Jurkat, Clone E6-1 (cell line): ENCODE measurements at regions not wholly inside any gene's neighbourhood (a gene's known extent, or its start where the extent isn't known, plus 50 kb on each side); places are given as distances from the start of the nearest gene placed in this dataset.
A peak's percentile ranks its signal among the peaks of the same experiment; 100 is the strongest.
"Not testable (repeated sequence)": the region's sequence is repeated elsewhere in the genome, so short reads cannot be mapped to it uniquely, and the experiment has no call there.

ENCODE experiments used
- DNase-seq: peaks from one replicate; pipeline ENCODE4 v3.0.0-alpha.2; 2011; ENCODE audit warnings: low read depth, low spot score
- H3K4me3 ChIP-seq: 2 replicates; pipeline ENCODE4 v1.5.1; 2011; ENCODE audit warnings: mild to moderate bottlenecking, low read length, control low read depth, moderate library complexity

DNA sequence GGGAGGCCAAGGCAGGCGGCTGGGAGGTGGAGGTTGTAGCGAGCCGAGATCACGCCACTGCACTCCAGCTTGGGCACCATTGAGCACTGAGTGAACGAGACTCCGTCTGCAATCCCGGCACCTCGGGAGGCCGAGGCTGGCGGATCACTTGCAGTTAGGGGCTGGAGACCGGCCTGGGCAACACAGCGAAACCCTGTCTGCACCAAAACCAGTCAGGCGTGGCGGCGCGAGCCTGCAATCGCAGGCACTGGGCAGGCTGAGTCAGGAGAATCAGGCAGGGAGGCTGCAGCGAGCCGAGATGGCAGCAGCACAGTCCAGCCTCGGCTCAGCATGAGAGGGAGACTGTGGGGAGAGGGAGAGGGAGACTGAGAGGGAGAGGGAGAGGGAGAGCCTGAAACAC is 126.0 kb upstream of the PTPRG start:
- DNase-seq, H3K4me3 ChIP-seq: not testable (repeated sequence)

DNA sequence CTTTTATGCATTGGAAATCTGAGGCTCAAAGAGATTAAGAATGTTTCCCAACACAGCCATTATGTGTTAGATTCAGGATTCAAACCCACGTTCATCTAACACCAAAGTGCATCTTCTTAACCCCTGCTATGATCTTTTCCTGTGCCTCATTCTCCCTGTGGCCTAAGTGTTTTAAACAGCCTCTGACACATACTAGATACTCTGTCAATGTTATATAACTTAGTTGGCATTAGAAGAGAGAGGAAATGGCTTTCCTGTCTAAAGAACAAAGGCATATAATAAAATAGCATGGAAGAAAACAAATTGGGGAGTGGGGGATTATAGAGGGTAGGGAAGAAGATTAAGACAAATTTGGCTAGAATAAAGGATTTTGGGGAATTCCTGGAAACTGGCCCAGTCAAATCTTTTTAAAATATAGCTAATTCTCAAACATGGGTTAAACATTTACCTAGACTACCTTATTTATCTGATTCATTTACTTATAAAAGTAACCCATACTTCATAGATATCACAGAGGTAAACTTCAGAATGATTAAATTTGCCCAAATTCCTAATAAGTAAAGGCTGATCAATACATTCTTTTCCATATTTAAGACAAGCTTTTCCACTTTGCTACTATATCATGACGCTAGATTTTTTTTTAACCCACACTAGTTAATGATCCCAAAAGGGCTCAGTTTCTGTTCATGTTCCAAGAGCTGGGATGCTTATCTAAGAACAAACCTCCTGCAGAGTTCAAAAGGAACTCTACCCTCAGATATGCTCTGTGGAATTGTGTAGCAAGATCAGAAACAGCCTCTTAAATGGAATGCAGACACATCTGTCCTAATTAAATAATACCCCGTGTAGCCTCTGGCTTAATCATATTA is 122.9 kb upstream of the PTPRG start:
- no peak for DNase-seq
- no peak overlapping the region for H3K4me3 ChIP-seq

DNA sequence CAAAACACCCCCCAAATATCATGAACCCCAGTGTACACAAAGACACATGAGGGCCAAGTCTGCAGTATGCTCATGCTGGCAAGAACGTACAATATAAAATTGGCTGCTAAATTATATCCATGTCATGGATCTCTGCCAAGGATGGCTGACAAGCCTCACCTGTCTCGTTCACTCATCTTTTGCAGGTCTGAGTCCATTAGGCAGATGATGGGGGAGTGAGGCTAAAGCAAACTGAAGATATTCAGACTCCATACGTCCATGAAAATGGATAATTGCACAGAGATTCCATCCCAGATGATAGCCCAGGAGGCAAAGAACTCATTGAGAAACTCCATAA is 122.3 kb upstream of the PTPRG start:
- DNase-seq: no peak

DNA sequence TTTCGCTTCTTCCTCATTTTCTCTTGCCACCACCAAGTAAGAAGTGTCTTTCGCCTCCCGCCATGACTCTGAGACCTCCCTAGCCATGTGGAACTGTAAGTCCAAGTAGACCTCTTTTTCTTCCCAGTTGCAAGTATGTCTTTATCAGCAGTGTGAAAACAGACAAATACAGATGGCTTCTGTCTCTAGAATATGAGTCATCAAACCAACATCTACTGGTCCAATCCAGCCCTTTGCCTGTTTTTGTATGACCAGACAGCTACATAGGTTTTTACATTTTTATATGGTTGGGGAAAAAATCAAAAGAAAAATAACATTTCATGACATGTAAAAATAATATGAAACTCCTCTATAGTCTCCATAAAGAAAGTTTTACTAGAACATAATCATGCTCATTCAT is 118.7 kb upstream of the PTPRG start:
- DNase-seq: no peak
- no peak overlapping the region for H3K4me3 ChIP-seq

More for the DNA sequence above, 122.3 kb upstream of the PTPRG start:
- H3K4me3 ChIP-seq: no peak overlapping the region

DNA sequence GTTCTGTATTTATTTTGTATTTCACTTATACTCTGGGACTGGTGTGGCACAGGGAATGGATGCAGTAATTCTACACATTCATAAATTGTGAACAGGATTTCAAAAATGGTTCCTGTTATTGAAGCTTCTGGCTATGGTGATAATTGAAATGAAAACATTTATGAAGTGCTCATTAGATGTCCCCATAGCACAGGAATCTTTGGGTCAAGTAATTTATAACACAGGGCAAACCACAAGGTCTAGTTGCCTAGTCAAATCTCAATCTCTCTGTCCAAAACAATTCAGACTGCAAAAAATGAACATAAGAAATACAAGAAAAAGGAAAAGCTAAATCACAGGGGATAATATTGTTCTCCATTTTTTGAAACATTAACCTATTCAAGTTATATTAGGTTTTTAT is 117.5 kb upstream of the PTPRG start:
- no peak overlapping the region for H3K4me3 ChIP-seq
- DNase-seq: no peak

DNA sequence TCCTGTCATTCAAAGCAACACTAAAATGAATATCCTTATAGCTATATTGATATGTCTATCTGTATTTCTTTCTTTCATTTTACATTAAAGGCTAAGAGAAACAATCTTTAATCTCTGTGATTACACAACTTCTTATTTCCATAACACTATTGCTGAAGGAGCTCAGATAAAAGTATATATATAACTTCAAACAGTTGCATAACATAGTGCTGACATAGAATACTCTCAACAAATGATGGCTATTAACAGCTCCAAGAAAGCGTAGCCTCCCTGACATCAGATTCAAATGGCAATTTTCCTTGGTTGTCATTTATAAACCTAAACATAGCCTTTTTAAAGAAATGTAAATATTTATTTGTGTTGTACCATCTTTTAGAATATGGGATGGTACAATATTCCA is 116.6 kb upstream of the PTPRG start:
- DNase-seq: no peak
- no peak overlapping the region for H3K4me3 ChIP-seq

DNA sequence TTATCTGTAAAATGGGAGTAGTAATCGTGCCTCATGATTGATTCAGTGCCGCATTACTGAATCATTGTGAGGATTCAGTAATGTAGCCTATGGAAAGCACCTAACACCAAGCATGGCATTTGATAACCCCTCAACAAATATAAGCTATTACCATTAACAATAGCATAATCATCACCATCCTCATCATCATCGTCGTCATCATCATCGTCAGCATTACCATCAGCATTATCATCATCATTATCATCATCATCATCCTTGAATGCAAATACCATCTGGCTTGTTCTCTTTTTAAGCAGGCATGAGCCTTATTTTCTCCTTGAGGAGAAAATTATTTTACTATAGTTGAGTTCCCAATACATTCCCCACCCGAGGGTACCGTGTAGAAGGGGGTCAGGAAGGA is 115.4 kb upstream of the PTPRG start:
- H3K4me3 ChIP-seq: no peak overlapping the region
- DNase-seq: no peak

DNA sequence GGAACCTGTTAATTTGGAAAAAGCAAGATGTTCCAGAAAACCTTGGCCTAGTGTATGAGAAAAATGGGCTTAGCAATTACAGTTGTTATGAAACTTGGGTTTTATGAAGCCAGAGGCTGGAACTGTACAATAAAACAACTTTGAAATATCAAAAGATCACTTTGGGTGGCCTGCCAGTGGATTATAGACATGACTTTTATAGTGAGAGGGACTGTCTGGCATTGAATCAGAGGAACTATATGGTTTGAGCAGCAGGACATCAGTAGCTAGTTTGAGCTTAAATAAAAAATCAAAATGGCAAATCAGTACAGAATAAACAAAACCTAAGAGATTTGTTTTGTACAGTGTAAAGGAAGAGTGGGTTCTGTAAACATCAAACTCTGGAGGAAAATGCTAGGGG is 115.0 kb upstream of the PTPRG start:
- DNase-seq: no peak
- no peak overlapping the region for H3K4me3 ChIP-seq

DNA sequence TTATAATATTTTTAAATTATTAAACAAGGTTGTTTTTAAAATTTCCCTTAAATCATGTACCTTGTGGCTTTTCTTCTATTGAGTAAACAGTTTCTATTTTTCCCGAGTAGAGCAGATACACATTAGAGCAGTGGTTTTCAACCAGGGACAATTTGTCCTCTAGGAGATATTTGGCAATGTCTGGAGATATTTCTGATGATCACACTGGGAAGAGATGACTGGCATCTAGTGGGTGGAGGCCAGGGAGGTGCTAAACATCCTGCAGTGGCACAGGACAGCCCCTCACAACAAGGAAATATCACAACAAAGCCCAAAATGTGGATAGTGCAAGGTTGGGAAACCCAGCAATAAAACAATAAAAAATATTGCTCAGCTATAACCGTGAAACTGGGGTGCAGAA is 113.0 kb upstream of the PTPRG start:
- no peak for DNase-seq
- H3K4me3 ChIP-seq: no peak overlapping the region

DNA sequence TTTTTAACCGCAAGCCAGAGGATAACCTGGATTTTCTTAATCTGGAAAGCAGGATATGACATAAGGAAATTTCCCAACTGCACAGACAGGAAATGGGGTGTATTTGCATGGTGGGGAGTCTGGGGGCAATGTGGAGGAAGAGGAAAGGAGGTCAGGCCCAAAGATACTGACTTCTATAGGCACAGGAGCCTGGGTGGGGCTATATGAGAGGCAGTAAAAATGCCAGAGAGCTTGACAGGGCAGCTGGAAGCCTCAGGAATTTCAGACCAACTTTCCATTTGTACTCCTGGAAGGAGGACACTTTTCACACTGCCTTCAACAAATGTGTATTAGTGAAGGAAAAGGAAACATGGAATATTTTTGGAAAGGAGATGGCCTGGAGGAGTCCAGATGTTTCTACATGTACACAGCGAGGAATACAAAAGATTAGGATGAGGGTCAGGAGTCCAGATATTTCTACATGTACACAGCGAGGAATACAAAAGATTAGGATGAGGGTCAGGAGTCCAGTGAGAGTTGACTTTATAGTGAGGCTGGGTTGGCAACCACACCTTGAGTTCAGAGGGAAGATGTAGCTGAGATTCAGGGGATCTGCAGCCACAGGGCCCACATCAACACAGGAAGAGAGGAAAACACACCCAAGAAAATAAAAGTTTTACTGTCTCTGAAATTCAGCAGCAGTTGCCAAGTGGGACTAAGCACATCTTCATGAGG is 111.9 kb upstream of the PTPRG start:
- DNase-seq: no peak
- no peak overlapping the region for H3K4me3 ChIP-seq

DNA sequence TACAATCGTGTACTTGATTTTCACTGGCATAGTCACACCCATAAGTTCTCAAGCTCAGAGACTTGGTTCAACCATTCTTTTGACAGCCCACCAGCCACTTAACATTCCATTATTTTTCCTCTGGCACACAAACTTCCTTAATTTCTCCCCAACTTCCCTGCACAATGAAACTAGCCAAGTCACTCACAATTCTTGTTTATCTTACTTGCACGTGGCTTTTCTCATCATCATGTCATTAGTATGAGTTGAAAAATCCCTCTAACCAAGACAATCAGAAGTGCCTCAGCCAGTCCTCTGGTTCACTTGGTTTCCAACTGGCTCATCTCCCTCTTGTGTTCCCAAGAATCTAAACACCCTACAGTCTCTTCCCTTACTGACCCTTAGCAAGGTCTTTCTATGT is 110.5 kb upstream of the PTPRG start:
- H3K4me3 ChIP-seq: no peak overlapping the region
- DNase-seq: no peak

DNA sequence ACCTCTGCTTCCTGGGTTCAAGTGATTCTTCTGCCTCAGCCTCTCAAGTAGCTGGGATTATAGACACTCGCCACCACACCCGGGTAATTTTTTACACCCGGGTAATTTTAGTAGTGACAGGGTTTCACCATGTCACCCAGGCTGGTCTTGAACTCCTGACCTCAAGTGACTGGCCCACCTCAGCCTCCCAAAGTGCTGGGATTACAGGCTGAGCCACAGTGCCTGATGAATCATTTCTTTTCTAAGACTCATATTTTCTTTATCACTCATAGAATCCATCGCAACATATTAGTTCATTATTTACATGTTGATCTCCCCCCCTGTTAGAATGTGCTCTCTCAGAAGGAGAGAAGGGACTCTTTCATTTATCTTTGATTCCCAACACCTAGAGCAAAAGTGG is 109.5 kb upstream of the PTPRG start:
- no peak for DNase-seq
- H3K4me3 ChIP-seq: no peak overlapping the region

DNA sequence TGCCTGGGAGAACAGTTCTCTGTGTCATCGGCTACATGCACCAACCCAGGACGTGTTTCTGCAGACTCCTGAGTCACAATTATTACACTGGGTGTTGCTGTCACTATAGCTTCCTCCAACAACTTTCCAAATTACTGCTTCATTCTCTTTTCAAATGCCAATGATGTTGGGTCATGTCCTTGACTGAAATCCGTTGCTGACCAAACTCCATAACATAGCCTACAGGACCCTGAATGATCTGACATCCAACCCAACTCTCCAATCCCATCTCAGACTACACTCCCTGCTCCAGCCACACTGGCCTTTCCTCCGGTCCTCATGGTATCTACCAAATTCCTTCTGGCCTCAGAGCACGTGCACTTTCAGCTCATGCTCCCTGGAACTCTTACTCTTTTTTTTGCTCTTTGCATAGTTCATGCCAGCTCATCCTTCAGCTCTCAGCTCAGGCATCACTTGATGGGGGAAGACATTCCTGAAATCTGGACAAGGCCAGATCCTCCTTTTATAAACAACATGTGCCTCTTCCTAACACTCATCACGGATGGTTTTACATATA is 108.8 kb upstream of the PTPRG start:
- H3K4me3 ChIP-seq: no peak overlapping the region
- no peak for DNase-seq

DNA sequence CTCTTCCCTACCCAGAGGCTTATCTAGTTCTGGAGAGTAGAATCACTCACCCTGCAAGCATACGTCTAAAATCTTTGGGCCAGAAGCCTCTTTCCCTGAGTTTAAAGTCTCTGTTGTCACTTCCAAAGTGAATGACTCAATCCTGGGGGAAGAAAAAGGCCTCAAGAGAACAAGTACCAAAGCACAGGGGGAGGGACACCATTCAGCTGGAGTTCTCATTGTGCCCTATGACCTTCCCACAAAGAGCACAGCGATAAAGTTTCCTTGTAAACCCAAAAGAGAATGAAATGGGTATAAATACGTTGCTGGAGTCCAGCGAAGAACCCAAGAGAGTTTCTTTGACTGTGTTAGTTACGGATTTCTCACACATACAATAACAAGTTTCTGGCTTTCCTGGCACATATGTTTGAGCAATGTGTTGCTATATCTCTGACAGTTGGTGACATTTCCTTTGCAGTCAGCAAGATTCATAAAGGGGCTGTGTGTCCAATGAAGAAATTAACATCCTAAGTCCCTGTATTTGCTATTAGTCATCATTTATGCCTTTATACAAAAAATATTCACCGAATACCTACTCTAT is 107.3 kb upstream of the PTPRG start:
- no peak overlapping the region for H3K4me3 ChIP-seq
- no peak for DNase-seq

DNA sequence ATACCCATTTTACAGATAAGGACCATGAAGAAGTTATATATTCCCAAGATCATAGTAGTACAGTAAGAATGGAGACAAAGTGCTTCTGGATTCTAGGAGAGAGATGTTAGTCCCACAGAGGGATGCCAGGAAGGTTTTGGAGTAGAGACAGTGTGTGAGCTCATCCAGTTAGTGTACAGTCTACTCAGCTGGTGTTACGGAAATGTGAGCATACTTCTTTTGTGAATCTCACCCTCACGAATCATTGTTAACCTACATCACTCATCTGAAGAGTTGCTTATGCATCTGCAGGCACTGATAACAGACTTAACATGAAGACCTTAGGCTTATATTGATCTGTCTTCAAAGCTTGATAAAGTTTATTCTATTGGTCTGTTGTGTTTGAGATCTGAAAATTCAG is 106.6 kb upstream of the PTPRG start:
- no peak overlapping the region for H3K4me3 ChIP-seq
- DNase-seq: no peak

DNA sequence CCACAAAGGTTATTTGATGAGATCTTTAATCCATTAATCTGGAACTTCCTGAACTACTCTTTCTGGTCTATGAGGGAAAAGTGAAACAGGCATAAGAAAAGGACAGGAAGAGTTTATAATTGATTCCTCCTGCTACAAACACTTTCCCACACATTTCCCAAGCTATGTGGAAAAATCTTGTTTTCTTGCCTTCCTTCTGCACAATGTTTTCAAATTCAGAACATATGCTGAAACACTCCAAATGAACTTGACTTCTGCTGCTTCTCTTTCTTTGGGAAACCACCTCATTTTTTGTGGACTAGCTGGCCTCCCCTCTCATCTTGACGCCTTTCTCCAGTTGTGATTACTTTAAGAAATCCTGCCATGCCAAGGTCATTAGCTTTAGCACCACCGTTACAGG is 100.7 kb upstream of the PTPRG start:
- H3K4me3 ChIP-seq: no peak overlapping the region
- no peak for DNase-seq

DNA sequence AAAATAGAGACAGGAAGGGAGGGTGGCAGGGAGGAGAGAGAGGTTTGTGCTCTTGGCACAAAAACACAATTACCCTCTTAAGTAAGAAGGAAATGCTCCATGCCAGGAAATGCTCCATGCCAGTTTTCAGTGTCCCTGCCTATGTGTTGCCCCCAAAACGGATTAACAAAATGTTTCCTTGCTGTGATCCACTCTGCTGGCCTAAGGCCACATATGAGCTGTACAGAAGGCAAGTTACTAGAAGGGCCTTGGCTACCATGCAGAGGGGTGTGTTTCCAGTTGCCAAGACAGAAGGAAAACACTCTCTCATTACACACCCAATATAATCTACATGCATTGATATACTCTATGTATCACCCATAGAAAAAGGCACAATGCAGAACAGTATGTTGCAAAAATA is 98.2 kb upstream of the PTPRG start:
- no peak overlapping the region for H3K4me3 ChIP-seq
- DNase-seq: no peak

DNA sequence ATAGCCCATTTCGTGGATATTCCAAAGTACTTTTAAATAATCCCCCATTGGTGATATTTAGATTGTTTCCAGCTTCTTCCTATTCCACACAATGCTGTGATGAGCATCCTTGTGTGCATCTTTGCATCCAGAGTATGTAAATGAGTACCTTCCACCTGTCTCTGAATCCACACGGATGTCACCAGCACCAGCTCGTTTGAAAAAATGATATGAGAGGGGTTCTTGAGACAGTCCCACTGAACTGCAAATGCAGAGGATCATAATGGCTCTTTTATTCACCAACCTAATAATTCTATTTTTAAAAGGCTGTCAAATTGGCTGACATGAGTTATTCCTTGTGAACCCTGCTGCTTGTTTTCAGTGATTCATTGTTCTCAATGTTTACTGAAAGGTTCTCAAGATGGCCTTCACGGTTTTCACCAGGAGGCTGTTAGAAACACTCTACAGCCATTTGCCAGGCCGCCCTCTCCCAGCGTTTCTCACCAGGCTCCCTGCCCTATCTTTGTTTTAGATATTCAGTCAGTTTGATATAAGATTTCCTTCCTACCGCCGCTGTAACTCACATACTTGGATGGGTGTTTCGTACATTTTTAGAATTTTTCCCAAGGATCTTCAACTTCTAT is 96.7 kb upstream of the PTPRG start:
- no peak for DNase-seq
- H3K4me3 ChIP-seq: no peak overlapping the region

DNA sequence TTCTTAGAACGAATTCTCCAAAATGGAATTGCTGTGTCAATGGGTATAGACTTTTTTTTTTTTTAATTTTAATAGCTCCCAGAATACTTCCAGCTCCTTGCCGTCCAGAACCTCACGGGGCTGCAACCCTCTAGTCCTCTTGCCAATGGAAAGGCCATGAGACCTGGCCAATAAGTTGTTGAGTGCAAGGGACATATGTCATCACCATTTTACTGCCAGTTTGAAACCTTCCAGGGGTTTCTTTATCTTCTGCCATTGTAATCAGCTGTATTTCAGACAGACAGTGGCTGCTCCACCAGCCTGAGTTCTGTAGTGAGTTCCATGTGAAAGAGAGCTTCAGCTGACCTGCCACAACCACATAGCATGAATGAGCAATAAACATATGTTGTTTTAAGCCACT is 95.0 kb upstream of the PTPRG start:
- no peak overlapping the region for H3K4me3 ChIP-seq

DNA sequence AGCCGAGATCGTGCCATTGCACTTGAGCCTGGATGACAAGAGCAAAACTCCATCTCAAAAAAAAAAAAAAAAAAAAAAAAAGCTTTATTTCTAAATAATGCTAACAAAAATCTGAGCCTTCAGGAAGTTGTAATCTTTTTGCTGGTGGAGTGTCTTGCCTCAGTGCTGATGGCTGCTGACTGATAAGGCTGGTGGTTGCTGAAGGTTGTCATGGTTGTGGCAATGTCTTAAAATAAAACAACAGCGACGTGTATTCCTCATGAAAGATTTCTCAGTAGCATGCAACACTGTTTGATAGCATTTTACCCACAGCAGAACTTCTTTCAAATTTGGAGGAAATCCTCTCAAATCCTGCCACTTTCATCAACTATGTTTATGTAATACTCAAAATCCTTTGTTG is 77.4 kb upstream of the PTPRG start:
- no peak overlapping the region for H3K4me3 ChIP-seq
- peak; percentile 51 for DNase-seq

More for the DNA sequence above, 95.0 kb upstream of the PTPRG start:
- no peak for DNase-seq
